Activated CD8-positive, alpha-beta memory T cell treated with anti-CD3 and anti-CD28 coated beads, Interleukin-2, amount 10 ng/mL, durations not matched to agents 7 days and 5 days (primary cell): ENCODE measurements at regions not wholly inside any gene's neighbourhood (a gene's known extent, or its start where the extent isn't known, plus 50 kb on each side); places are given as distances from the start of the nearest gene placed in this dataset.

Source experiments
- ATAC-seq: fragments of 150-1000 bp; cut with Tn5 transposase; one replicate; pipeline ENCODE4 v1.10.0; 2021; ENCODE audit warnings: moderate library complexity
- CTCF ChIA-PET: fragments of 350-600 bp; sonication (Branson Sonifier 250); formaldehyde crosslinking; loops from one replicate; lab custom pipeline; 2021; ENCODE audit warnings: antibody characterized with exemption; lab: Charles Lee
- DNase-seq: peaks from one replicate; pipeline ENCODE4 v3.0.0-alpha.2; 2020
- H3K27ac Mint-ChIP-seq: one replicate; pipeline ENCODE4 v1.8.0; 2021; ENCODE audit warnings: mild to moderate bottlenecking, mixed read lengths
- H3K27me3 Mint-ChIP-seq: one replicate; pipeline ENCODE4 v1.8.0; 2021; ENCODE audit warnings: mixed read lengths
- H3K36me3 Mint-ChIP-seq: one replicate; pipeline ENCODE4 v1.8.0; 2021; ENCODE audit warnings: mild to moderate bottlenecking, mixed read lengths
- H3K4me1 Mint-ChIP-seq: one replicate; pipeline ENCODE4 v1.8.0; 2021; ENCODE audit warnings: mixed read lengths
- H3K4me3 Mint-ChIP-seq: one replicate; pipeline ENCODE4 v1.8.0; 2021; ENCODE audit warnings: mild to moderate bottlenecking, moderate library complexity, mixed read lengths
- H3K9me3 Mint-ChIP-seq: one replicate; pipeline ENCODE4 v1.8.0; 2022; ENCODE audit warnings: low read depth, mixed read lengths

DNA sequence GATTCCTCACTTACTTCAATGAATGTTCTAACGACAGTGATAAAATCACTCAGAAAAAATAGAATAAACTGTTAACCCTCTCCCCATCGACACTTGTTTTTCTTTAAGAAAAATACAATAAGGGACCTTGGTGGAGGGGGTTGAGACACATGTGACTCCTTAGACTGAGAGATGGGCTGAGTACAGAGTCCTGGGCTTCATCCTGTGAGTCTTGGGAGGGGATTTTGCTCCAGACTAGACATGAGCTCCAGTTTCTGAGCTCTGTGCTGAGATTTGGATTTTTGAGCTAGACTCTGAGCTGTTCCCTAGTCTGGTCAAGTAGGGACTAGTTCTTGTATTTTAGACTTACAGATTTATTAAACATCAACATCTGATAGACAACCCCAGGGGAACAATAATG, 241.5 kb upstream of the MVB12B start:
- CTCF ChIA-PET: interaction anchor here (0.7 kb wide), 1 partner anchor 16 kb away, joined by 3 read pairs; no protein-coding TSS in a partner anchor

DNA sequence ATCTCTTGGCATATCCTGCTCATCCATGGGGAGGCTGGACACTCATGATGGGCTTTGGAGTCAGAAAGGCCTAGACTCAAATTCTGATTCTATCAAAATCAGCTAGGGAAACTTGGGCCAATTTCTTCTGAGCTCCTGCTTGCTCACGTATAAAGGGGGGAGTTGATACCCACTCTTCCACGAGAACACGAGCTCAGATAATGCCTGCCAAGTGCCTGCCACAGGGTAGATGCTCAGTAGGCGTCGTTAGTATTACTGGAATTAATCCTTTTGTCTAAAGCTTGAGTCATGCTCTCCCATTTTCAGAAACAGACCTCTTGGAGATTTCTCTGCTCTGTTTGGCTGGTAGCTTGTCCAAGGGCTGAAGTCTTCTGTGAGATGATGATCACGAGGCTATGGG, 238.3 kb upstream of the MVB12B start:
- Mint-ChIP-seq H3K27ac (no peak overlapping the region), H3K4me1 (peaks cover 13% of the 10 kb centered on the region)

More for the DNA sequence above, 241.5 kb upstream of the MVB12B start:
- peaks cover 9% of the 10 kb centered on the region for H3K27me3 Mint-ChIP-seq
- H3K4me1 Mint-ChIP-seq: peaks cover 15% of the 10 kb centered on the region
- H3K4me3 Mint-ChIP-seq: no peak overlapping the region
- H3K9me3 Mint-ChIP-seq: no peaks in the 10 kb centered on the region
- no peaks in the 10 kb centered on the region for H3K36me3 Mint-ChIP-seq
- no peak overlapping the region for H3K27ac Mint-ChIP-seq
- DNase-seq (no peak), ATAC-seq (no peak)

DNA sequence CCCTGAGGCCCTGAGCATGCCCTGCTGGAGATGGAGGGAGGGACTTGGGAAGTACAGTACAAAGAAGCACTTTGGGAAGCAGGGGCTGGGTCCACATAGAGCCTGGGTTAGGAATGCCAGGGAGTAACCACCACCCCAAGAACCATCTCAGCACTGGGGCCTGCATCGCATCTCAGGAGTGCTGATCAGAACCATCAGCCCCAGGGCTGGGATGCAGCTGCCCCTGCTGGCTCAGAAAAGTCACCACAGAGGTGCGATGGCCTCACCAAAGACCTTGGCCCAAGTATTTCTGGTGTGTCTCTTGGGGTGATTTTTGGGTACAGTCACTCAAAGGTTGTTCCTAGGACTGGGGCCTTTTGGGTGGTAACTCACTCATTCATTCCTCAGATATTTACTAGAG, 236.8 kb upstream of the MVB12B start:
- ATAC-seq (no peak), DNase-seq (no peak)
- H3K27ac Mint-ChIP-seq: no peak overlapping the region
- no peak overlapping the region for H3K4me3 Mint-ChIP-seq
- no peaks in the 10 kb centered on the region for H3K36me3 Mint-ChIP-seq
- H3K27me3 Mint-ChIP-seq: no peaks in the 10 kb centered on the region
- no peaks in the 10 kb centered on the region for H3K4me1 Mint-ChIP-seq
- CTCF ChIA-PET: no interaction called here
- H3K9me3 Mint-ChIP-seq: no peaks in the 10 kb centered on the region

More for the DNA sequence above, 238.3 kb upstream of the MVB12B start:
- CTCF ChIA-PET: interaction anchor here (0.6 kb wide), 1 partner anchor 138 kb away, joined by 3 read pairs; no protein-coding TSS in a partner anchor
- Mint-ChIP-seq H3K9me3 (no peaks in the 10 kb centered on the region), H3K4me3 (no peak overlapping the region), H3K36me3 (no peaks in the 10 kb centered on the region), H3K27me3 (peaks cover 2% of the 10 kb centered on the region)
- no peak for ATAC-seq
- DNase-seq: no peak

GRCh38 chr9:126093771-126094170, 232.9 kb upstream of the MVB12B start:
- no peaks in the 10 kb centered on the region for H3K4me1 Mint-ChIP-seq
- no peak for ATAC-seq

GRCh38 chr9:126095546-126096190, 231.0 kb upstream of the MVB12B start:
- Mint-ChIP-seq H3K36me3 (no peaks in the 10 kb centered on the region), H3K9me3 (no peaks in the 10 kb centered on the region), H3K4me1 (no peaks in the 10 kb centered on the region), H3K27me3 (peaks cover 6% of the 10 kb centered on the region), H3K27ac (no peak overlapping the region), H3K4me3 (no peak overlapping the region)
- DNase-seq (no peak), ATAC-seq (no peak)
- CTCF ChIA-PET: no interaction called here

More at GRCh38 chr9:126093771-126094170, 232.9 kb upstream of the MVB12B start:
- H3K9me3 Mint-ChIP-seq: no peaks in the 10 kb centered on the region
- DNase-seq: no peak
- no peaks in the 10 kb centered on the region for H3K27me3 Mint-ChIP-seq
- H3K4me3 Mint-ChIP-seq: no peak overlapping the region
- H3K27ac Mint-ChIP-seq: no peak overlapping the region
- CTCF ChIA-PET: no interaction called here
- H3K36me3 Mint-ChIP-seq: no peaks in the 10 kb centered on the region

DNA sequence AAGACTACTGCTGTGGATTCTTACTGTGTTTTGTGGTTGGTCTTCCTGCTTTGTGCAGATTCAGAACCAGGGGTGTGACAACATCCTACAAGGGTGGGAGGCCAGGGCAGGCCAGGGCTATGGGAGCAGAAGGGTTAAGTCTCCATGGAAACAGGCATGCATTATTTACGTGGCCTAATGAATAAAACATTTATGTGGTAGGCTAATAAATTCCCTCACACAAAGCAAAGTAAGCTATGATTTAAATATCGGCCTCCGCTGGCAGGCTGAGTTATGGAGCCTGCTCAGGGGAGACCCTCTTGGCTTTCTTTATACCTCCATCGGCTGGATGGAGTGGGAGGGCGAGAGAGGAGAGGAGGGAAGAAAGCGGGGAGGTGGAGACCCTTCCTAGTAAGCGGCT, 230.3 kb upstream of the MVB12B start:
- CTCF ChIA-PET: no interaction called here
- DNase-seq (no peak), ATAC-seq (no peak)
- peaks cover 12% of the 10 kb centered on the region for H3K27me3 Mint-ChIP-seq
- H3K27ac Mint-ChIP-seq: no peak overlapping the region
- H3K9me3 Mint-ChIP-seq: no peaks in the 10 kb centered on the region
- no peaks in the 10 kb centered on the region for H3K4me1 Mint-ChIP-seq
- H3K36me3 Mint-ChIP-seq: no peaks in the 10 kb centered on the region
- H3K4me3 Mint-ChIP-seq: no peak overlapping the region

DNA sequence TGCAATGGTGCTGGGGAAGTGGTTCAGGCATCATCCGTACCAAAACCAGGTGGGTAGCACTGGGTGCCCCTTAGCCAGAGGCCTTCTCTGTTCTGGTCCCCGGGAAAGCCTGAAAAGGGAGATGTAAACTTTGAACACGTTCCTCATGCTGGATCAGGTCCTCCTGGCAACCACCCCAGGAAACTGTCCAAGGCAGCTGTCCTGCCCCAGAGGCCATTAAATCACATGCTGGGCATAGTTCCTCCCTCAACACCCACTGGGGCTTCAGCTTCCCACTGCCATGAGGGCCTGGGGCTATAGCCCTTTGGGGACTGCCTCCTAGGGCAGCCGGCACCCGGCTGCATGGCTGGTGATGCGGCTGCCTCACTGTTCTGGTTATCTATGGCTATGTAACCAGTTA, 228.9 kb upstream of the MVB12B start:
- Mint-ChIP-seq H3K4me1 (no peaks in the 10 kb centered on the region), H3K27me3 (peaks cover 15% of the 10 kb centered on the region), H3K36me3 (no peaks in the 10 kb centered on the region), H3K9me3 (no peaks in the 10 kb centered on the region), H3K27ac (no peak overlapping the region), H3K4me3 (no peak overlapping the region)
- ATAC-seq: no peak
- no peak for DNase-seq
- CTCF ChIA-PET: no interaction called here

DNA sequence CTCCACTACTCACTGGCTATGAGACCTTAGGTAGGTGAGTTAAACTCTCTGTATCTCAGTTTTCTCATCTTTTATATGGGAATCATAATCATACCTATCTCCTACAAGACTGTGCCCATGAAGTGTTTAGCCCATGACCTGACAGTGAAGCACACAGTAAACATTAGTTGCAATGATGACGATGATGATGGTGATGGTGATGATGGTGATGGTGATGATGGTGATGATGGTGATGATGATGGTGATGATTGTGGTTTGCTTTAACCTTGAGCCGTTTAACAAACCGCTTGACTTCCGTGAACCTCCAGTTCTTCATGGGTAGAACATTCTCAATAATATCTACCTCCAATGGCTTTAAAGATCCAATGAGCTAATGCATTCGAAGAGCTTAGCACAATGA, 220.2 kb upstream of the MVB12B start:
- Mint-ChIP-seq H3K36me3 (no peaks in the 10 kb centered on the region), H3K4me1 (no peaks in the 10 kb centered on the region), H3K27ac (no peak overlapping the region)

GRCh38 chr9:126107693-126108092, 218.9 kb upstream of the MVB12B start:
- H3K4me3 Mint-ChIP-seq: no peak overlapping the region
- CTCF ChIA-PET: no interaction called here
- no peak for DNase-seq
- no peaks in the 10 kb centered on the region for H3K36me3 Mint-ChIP-seq
- no peaks in the 10 kb centered on the region for H3K4me1 Mint-ChIP-seq
- ATAC-seq: no peak
- no peaks in the 10 kb centered on the region for H3K9me3 Mint-ChIP-seq
- no peak overlapping the region for H3K27ac Mint-ChIP-seq
- peaks cover 17% of the 10 kb centered on the region for H3K27me3 Mint-ChIP-seq

More for the DNA sequence above, 220.2 kb upstream of the MVB12B start:
- Mint-ChIP-seq H3K27me3 (peaks cover 18% of the 10 kb centered on the region), H3K9me3 (no peaks in the 10 kb centered on the region), H3K4me3 (no peak overlapping the region)
- CTCF ChIA-PET: no interaction called here
- DNase-seq (no peak), ATAC-seq (no peak)

- DNase-seq: no peak
- H3K9me3 Mint-ChIP-seq: no peaks in the 10 kb centered on the region
- no peaks in the 10 kb centered on the region for H3K4me1 Mint-ChIP-seq
- no peaks in the 10 kb centered on the region for H3K36me3 Mint-ChIP-seq
- CTCF ChIA-PET: no interaction called here
- H3K4me3 Mint-ChIP-seq: no peak overlapping the region
- ATAC-seq: no peak
- H3K27ac Mint-ChIP-seq: no peak overlapping the region
- H3K27me3 Mint-ChIP-seq: peaks cover 14% of the 10 kb centered on the region
Observed at GRCh38 chr9:126108240-126108639, 218.4 kb upstream of the MVB12B start.

GRCh38 chr9:126109575-126109974, 217.1 kb upstream of the MVB12B start:
- no peak for ATAC-seq
- H3K27me3 Mint-ChIP-seq: peaks cover 13% of the 10 kb centered on the region
- CTCF ChIA-PET: no interaction called here
- no peak overlapping the region for H3K4me3 Mint-ChIP-seq
- H3K27ac Mint-ChIP-seq: no peak overlapping the region
- no peaks in the 10 kb centered on the region for H3K36me3 Mint-ChIP-seq
- H3K9me3 Mint-ChIP-seq: no peaks in the 10 kb centered on the region
- no peaks in the 10 kb centered on the region for H3K4me1 Mint-ChIP-seq
- no peak for DNase-seq

GRCh38 chr9:126111556-126111955, 215.1 kb upstream of the MVB12B start:
- H3K4me1 Mint-ChIP-seq: no peaks in the 10 kb centered on the region
- no peak for DNase-seq
- H3K27me3 Mint-ChIP-seq: peaks cover 13% of the 10 kb centered on the region
- CTCF ChIA-PET: no interaction called here
- no peak overlapping the region for H3K4me3 Mint-ChIP-seq
- H3K9me3 Mint-ChIP-seq: no peaks in the 10 kb centered on the region
- H3K27ac Mint-ChIP-seq: no peak overlapping the region
- no peak for ATAC-seq
- no peaks in the 10 kb centered on the region for H3K36me3 Mint-ChIP-seq

DNA sequence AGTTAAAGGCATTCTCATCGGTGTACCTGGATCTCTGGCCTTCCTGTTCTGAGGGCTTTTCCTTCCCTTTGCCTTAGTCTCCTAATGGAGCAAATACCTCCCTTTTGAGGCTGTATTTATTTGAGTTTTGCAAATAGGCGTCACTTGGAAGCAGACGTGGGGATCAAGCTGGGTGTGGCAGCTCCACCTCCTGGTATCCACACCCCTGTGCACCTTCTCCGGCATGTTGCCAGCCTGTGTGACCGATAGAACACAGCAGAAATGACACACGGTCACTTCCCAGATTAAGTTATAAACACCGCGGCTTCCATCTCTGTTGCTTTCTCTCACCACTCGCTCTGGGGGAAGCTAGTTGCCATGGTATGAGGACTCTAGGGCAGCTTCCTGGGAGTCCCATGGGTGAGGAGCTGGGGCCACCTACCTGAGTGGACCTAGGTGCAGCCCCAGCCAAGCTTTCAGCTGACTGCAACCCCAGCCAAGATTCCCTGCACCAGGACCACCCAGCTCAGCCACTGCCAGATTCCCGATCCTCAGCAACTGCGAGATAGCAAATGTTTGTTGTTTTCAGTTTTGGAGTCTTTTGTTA, 214.4 kb upstream of the MVB12B start:
- peaks cover 13% of the 10 kb centered on the region for H3K27me3 Mint-ChIP-seq
- no peaks in the 10 kb centered on the region for H3K4me1 Mint-ChIP-seq
- CTCF ChIA-PET: no interaction called here
- no peaks in the 10 kb centered on the region for H3K36me3 Mint-ChIP-seq
- H3K27ac Mint-ChIP-seq: no peak overlapping the region
- ATAC-seq: no peak
- H3K4me3 Mint-ChIP-seq: no peak overlapping the region
- no peak for DNase-seq
- no peaks in the 10 kb centered on the region for H3K9me3 Mint-ChIP-seq

DNA sequence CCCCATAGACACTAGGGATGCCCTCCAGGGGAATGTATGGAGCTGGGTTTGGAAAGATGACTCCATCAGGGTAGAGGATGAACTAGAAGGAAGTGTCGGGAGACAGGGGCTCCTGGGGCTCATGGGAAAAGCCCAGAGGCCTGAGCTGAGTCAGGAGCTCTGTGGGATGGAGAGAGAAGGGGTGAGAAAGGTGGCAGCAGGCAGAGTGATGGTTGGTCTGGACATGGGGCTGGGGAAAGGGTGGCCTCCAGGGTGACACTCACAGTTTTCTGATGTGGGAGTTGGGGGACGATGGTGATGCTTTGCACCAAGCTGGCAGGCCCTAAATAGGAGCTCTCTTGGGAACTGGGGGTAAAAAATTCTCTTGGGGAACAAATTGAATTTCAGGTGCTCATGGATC, 213.5 kb upstream of the MVB12B start:
- Mint-ChIP-seq H3K4me3 (no peak overlapping the region), H3K36me3 (no peaks in the 10 kb centered on the region), H3K4me1 (no peaks in the 10 kb centered on the region), H3K27ac (no peak overlapping the region), H3K9me3 (no peaks in the 10 kb centered on the region), H3K27me3 (peaks cover 16% of the 10 kb centered on the region)
- ATAC-seq (no peak), DNase-seq (no peak)
- CTCF ChIA-PET: no interaction called here
